Astrocyte (in vitro differentiated cells and primary cell): ENCODE measurements at regions not wholly inside any gene's neighbourhood (a gene's known extent, or its start where the extent isn't known, plus 50 kb on each side); places are given as distances from the start of the nearest gene placed in this dataset.

Source experiments
- DNase-seq: peaks from one replicate; pipeline ENCODE4 v3.0.0-alpha.2; 2010; ENCODE audit warnings: low read depth
- FAIRE-seq: peaks from 2 replicates; lab custom pipeline; 2011; peaks lifted over from hg19 to GRCh38; lab: Jason Lieb, UNC
- H2AFZ ChIP-seq: 2 replicates; pipeline ENCODE4 v1.6.0; 2012; ENCODE audit warnings: low read depth, low read length, inconsistent platforms
- H3K27ac ChIP-seq: 2 replicates; pipeline ENCODE4 v1.5.1; 2011; ENCODE audit warnings: low read depth, low read length, inconsistent platforms
- H3K27me3 ChIP-seq: 2 replicates; pipeline ENCODE4 v1.6.0; 2011; ENCODE audit warnings: low read length, inconsistent platforms; ENCODE audit not compliant: insufficient read depth
- H3K36me3 ChIP-seq: 2 replicates; pipeline ENCODE4 v1.5.1; 2011; ENCODE audit warnings: low read length, inconsistent platforms; ENCODE audit not compliant: insufficient read depth
- H3K4me1 ChIP-seq: 2 replicates; pipeline ENCODE4 v1.5.1; 2011; ENCODE audit warnings: low read length, inconsistent platforms; ENCODE audit not compliant: insufficient read depth
- H3K4me2 ChIP-seq: 2 replicates; pipeline ENCODE4 v1.6.0; 2012; ENCODE audit warnings: low read length, inconsistent platforms
- H3K4me3 ChIP-seq: 2 replicates; pipeline ENCODE4 v1.5.1; 2011; ENCODE audit warnings: low read depth, mild to moderate bottlenecking, low read length, inconsistent platforms; ENCODE audit not compliant: insufficient read depth
- H3K79me2 ChIP-seq: 2 replicates; pipeline ENCODE4 v1.6.0; 2012; ENCODE audit warnings: mild to moderate bottlenecking, low read length, inconsistent platforms; ENCODE audit not compliant: insufficient read depth
- H3K9ac ChIP-seq: 2 replicates; pipeline ENCODE4 v1.6.0; 2012; ENCODE audit warnings: mild to moderate bottlenecking, low read length, inconsistent platforms
- H3K9me3 ChIP-seq: 2 replicates; pipeline ENCODE4 v1.5.1; 2012; ENCODE audit warnings: low read depth, mild to moderate bottlenecking, low read length, inconsistent platforms; ENCODE audit not compliant: insufficient read depth
- H4K20me1 ChIP-seq: 2 replicates; pipeline ENCODE4 v1.6.0; 2012; ENCODE audit warnings: low read length, inconsistent platforms; ENCODE audit not compliant: insufficient read depth
- H3K27ac Mint-ChIP-seq: one replicate; pipeline ENCODE4 v1.8.0; 2021; ENCODE audit warnings: mild to moderate bottlenecking, mixed read lengths; ENCODE audit not compliant: unreplicated experiment
- H3K27me3 Mint-ChIP-seq: one replicate; pipeline ENCODE4 v1.8.0; 2021; ENCODE audit warnings: low read depth, mixed read lengths; ENCODE audit not compliant: unreplicated experiment
- H3K36me3 Mint-ChIP-seq: one replicate; pipeline ENCODE4 v1.8.0; 2021; ENCODE audit warnings: low read depth, mixed read lengths; ENCODE audit not compliant: unreplicated experiment
- H3K4me1 Mint-ChIP-seq: one replicate; pipeline ENCODE4 v1.8.0; 2021; ENCODE audit warnings: low read depth, mixed read lengths; ENCODE audit not compliant: unreplicated experiment
- H3K4me3 Mint-ChIP-seq: one replicate; pipeline ENCODE4 v1.8.0; 2021; ENCODE audit warnings: mild to moderate bottlenecking, moderate library complexity, mixed read lengths; ENCODE audit not compliant: unreplicated experiment
- H3K9me3 Mint-ChIP-seq: one replicate; pipeline ENCODE4 v1.8.0; 2021; ENCODE audit warnings: mild to moderate bottlenecking, mixed read lengths; ENCODE audit not compliant: unreplicated experiment
- CTCF ChIP-seq: IDR thresholded peaks from 2 replicates; pipeline ENCODE4 v1.5.1; 2011; ENCODE audit warnings: low read depth, mild to moderate bottlenecking, inconsistent platforms, low read length, moderate library complexity; ENCODE audit not compliant: insufficient read depth
- EZH2 ChIP-seq: IDR thresholded peaks from 2 replicates; pipeline ENCODE4 v1.6.1; 2012; ENCODE audit warnings: mild to moderate bottlenecking, low read length, inconsistent platforms; ENCODE audit not compliant: insufficient read depth

DNA sequence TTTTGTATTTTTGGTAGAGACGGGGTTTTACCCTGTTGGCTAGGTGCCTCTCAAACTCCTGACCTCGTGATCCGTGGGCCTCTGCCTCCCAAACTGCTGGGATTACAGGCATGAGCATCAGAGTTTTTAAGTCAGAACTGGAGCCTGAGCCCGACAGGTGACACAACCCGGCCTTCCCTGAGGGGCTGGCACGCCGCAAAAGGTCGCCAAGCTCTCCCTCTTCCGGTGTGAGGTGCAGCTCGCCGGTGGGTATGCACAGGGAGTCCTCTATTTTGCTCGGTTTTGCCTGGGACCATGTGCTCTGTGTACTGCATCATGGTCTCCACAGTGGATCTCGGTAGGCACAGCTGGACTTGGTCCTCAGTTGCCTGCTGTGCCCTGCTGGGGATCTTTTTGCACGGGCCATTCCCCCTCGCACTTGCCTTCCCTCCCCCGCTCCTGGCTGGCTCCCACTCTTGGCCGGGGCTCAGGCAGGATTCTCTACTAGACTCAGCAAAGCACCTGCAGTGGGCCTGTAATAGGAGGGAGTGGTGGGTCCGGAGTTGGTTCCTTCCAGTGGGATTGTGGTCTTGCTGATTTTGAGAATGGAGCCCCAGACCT is 101.2 kb upstream of the KLF13 start:
- Histone ChIP-seq H3K79me2 (no peaks in the 10 kb centered on the region), H2AFZ (no peak overlapping the region), H3K9me3 (no peaks in the 10 kb centered on the region), H3K9ac (no peak overlapping the region), H3K36me3 (no peaks in the 10 kb centered on the region), H3K4me2 (no peak overlapping the region), H4K20me1 (no peaks in the 10 kb centered on the region), H3K4me1 (peaks cover 9% of the 10 kb centered on the region), H3K27ac (no peak overlapping the region), H3K27me3 (peaks cover 15% of the 10 kb centered on the region), H3K4me3 (no peak overlapping the region)
- Mint-ChIP-seq H3K4me1 (no peaks in the 10 kb centered on the region), H3K36me3 (no peaks in the 10 kb centered on the region), H3K9me3 (no peaks in the 10 kb centered on the region), H3K27ac (no peak overlapping the region), H3K27me3 (peaks cover 6% of the 10 kb centered on the region), H3K4me3 (no peak overlapping the region)
- no peak for TF ChIP-seq EZH2
- TF ChIP-seq CTCF = no peak
- FAIRE-seq (no peak), DNase-seq (no peak)

DNA sequence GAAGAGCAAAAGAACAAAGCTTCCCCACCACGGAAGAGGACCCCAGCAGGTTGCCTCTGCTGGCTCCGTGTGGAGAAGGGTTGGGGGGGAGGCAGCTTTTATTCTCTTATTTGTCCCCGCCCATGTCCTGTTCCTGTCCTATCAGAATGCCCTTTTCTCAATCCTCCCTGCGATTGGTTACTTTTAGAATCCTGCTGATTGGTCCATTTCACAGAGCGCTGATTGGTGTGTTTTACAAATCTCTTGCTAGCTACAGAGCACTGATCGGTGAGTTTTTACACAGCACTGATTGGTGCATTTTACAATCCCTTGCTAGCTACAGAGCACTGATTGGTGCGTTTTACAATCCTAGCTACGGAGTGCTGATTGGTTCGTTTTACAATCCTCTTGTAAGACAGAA is 100.6 kb upstream of the KLF13 start:
- DNase-seq (no peak), FAIRE-seq (no peak)
- H3K4me2 ChIP-seq = no peak overlapping the region
- H3K4me3 ChIP-seq = no peak overlapping the region
- no peaks in the 10 kb centered on the region for H3K4me1 Mint-ChIP-seq
- H3K9ac ChIP-seq = no peak overlapping the region
- peaks cover 9% of the 10 kb centered on the region for H3K4me1 ChIP-seq
- no peaks in the 10 kb centered on the region for H3K36me3 Mint-ChIP-seq
- H3K27me3 ChIP-seq = peaks cover 15% of the 10 kb centered on the region
- no peak overlapping the region for H3K27ac ChIP-seq
- H3K27ac Mint-ChIP-seq = no peak overlapping the region
- H4K20me1 ChIP-seq = no peaks in the 10 kb centered on the region
- no peaks in the 10 kb centered on the region for H3K9me3 Mint-ChIP-seq
- H3K4me3 Mint-ChIP-seq = no peak overlapping the region
- H3K79me2 ChIP-seq = no peaks in the 10 kb centered on the region
- no peaks in the 10 kb centered on the region for H3K9me3 ChIP-seq
- no peaks in the 10 kb centered on the region for H3K36me3 ChIP-seq
- no peak overlapping the region for H2AFZ ChIP-seq
- H3K27me3 Mint-ChIP-seq = peaks cover 10% of the 10 kb centered on the region
- no peak for TF ChIP-seq EZH2
- no peak for TF ChIP-seq CTCF

DNA sequence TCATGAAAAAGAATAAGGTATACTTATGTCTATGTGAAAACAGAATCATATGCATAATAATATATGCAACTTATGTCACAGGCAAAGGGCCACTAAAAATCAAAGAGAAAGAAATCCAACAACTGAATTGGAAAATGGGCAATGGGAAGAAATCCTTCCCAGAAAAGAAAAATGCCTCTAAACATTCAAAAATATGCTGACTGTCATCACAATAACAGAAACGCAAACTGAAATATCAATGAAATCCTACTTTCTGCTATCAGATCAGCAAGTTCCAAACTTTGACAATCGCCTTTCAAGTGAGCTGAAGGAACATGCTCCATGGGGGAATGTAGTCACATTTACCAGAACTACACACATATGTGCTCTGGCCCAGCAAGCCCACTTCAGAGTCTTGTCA is 99.4 kb upstream of the KLF13 start:
- DNase-seq = no peak
- H3K27me3 Mint-ChIP-seq = peaks cover 16% of the 10 kb centered on the region
- Histone ChIP-seq H3K9ac (no peak overlapping the region), H3K4me3 (no peak overlapping the region), H3K27me3 (peaks cover 15% of the 10 kb centered on the region), H3K79me2 (no peaks in the 10 kb centered on the region), H3K27ac (no peak overlapping the region), H4K20me1 (no peaks in the 10 kb centered on the region), H3K4me2 (no peak overlapping the region), H3K9me3 (no peaks in the 10 kb centered on the region), H2AFZ (no peak overlapping the region), H3K36me3 (no peaks in the 10 kb centered on the region), H3K4me1 (peaks cover 9% of the 10 kb centered on the region)
- H3K4me1 Mint-ChIP-seq = no peaks in the 10 kb centered on the region
- peaks cover 1% of the 10 kb centered on the region for H3K9me3 Mint-ChIP-seq
- no peak for FAIRE-seq
- no peak overlapping the region for H3K4me3 Mint-ChIP-seq
- TF ChIP-seq CTCF (no peak), EZH2 (no peak)
- H3K36me3 Mint-ChIP-seq = no peaks in the 10 kb centered on the region
- H3K27ac Mint-ChIP-seq = no peak overlapping the region
